K562 (cell line): ENCODE measurements at regions not wholly inside any gene's neighbourhood (a gene's known extent, or its start where the extent isn't known, plus 50 kb on each side); places are given as distances from the start of the nearest gene placed in this dataset.
A peak's percentile ranks its signal among the peaks of the same experiment; 100 is the strongest.

Source experiments
- ATAC-seq: fragments of 200-7000 bp; cut with Tn5 transposase; 3 replicates; pipeline ENCODE4 v1.9.1; 2020; ENCODE audit warnings: moderate library complexity
- BruUV-seq: library from RNA; stranded (reverse); fragments of 400-500 nt; replicated peaks from 2 replicates; lab custom pipeline; 2021; lab: Mats Ljungman, UMichigan
- CTCF ChIA-PET: fragments of 300-600 bp; formaldehyde crosslinking; extraction: SDS; loops from one replicate; lab custom pipeline; 2021; ENCODE audit warnings: low intra/inter-chr PET ratio; lab: Yijun Ruan, JAX
- POLR2A ChIA-PET: fragments of 300-600, 350-650 bp; sonication (Branson Sonifier 250); formaldehyde crosslinking; extraction: SDS; loops from one replicate; lab custom pipeline; 2021; ENCODE audit warnings: antibody characterized with exemption, inconsistent platforms; lab: Yijun Ruan, JAX
- DNase-seq, 4 experiments: peaks; one replicate each; pipeline versions ENCODE4 v3.0.0 to v3.0.0-alpha.2; 2011 to 2018; ENCODE audit warnings: low spot score in 3 of 4, mixed read lengths in 3 of 4; ENCODE audit errors: extremely low read depth in 1 of 4
- FAIRE-seq: peaks from 2 replicates; lab custom pipeline; 2011; peaks lifted over from hg19 to GRCh38; lab: Jason Lieb, UNC
- H2AFZ ChIP-seq: 2 replicates; pipeline ENCODE4 v1.6.0; 2011; ENCODE audit warnings: low read depth, low read length, control low read depth, inconsistent platforms
- H3K27ac ChIP-seq: fragments of 200-600 bp; 3 replicates; pipeline ENCODE4 v1.8.0; 2011; ENCODE audit warnings: low read depth, mild to moderate bottlenecking, control low read depth, inconsistent platforms, low read length, moderate library complexity, mixed read lengths; ENCODE audit errors: extremely low read depth
- H3K27me3 ChIP-seq, 2 experiments: fragments of 300-600 bp in 1 of 2; 2 replicates in 1 of 2; 3 replicates in 1 of 2; pipeline versions ENCODE4 v1.6.0 to v1.8.0; 2011; ENCODE audit warnings: inconsistent platforms in 2 of 2, low read length in 2 of 2, mild to moderate bottlenecking in 1 of 2, mixed read lengths in 1 of 2, moderate library complexity in 1 of 2; ENCODE audit not compliant: control insufficient read depth in 2 of 2, insufficient read depth in 2 of 2
- H3K36me3 ChIP-seq: fragments of 300-600 bp; 3 replicates; pipeline ENCODE4 v1.8.0; 2011; ENCODE audit warnings: mild to moderate bottlenecking, low read length, inconsistent platforms; ENCODE audit not compliant: control insufficient read depth, insufficient read depth
- H3K4me1 ChIP-seq, 2 experiments: fragments of 200-600 bp in 1 of 2; replicated peaks in 1 of 2; 2 replicates in 1 of 2; 3 replicates in 1 of 2; pipeline versions ENCODE4 v1.5.1 to v1.8.0; 2011; ENCODE audit warnings: inconsistent platforms in 2 of 2, low read length in 2 of 2, mild to moderate bottlenecking in 1 of 2, mixed read lengths in 1 of 2, moderate library complexity in 1 of 2; ENCODE audit not compliant: control insufficient read depth in 2 of 2, insufficient read depth in 2 of 2
- H3K4me2 ChIP-seq: 2 replicates; pipeline ENCODE4 v1.6.1; 2011; ENCODE audit warnings: low read length, control low read depth, inconsistent platforms, mixed read lengths; ENCODE audit not compliant: insufficient read depth
- H3K4me3 ChIP-seq: fragments of 200-600 bp; sonication (generic), shearing (Covaris generic); 2 replicates; pipeline ENCODE4 v1.5.1; 2016; ENCODE audit warnings: control low read depth, inconsistent platforms
- H3K79me2 ChIP-seq: fragments of 200-600 bp; 3 replicates; pipeline ENCODE4 v1.8.0; 2011; ENCODE audit warnings: low read length, inconsistent platforms; ENCODE audit not compliant: control insufficient read depth, insufficient read depth
- H3K9ac ChIP-seq, 2 experiments: 2 replicates each; pipeline versions ENCODE4 v1.6.0 to v1.6.1; 2011; ENCODE audit warnings: low read depth in 2 of 2, low read length in 2 of 2, control low read depth in 1 of 2, inconsistent platforms in 1 of 2, mild to moderate bottlenecking in 1 of 2, mixed read lengths in 1 of 2; ENCODE audit not compliant: insufficient read depth in 1 of 2
- H3K9me1 ChIP-seq: one replicate; pipeline ENCODE4 v1.6.0; 2011; ENCODE audit warnings: inconsistent platforms, mild to moderate bottlenecking, low read length, moderate library complexity; ENCODE audit not compliant: control insufficient read depth, insufficient read depth
- H3K9me3 ChIP-seq: replicated peaks from 2 replicates; pipeline ENCODE4 v1.5.1; 2011; ENCODE audit warnings: low read depth, low read length, inconsistent platforms; ENCODE audit not compliant: control insufficient read depth, insufficient read depth
- H4K20me1 ChIP-seq: replicated peaks from 2 replicates; pipeline ENCODE4 v1.6.1; 2011; ENCODE audit warnings: low read length, inconsistent platforms, mixed read lengths; ENCODE audit not compliant: control insufficient read depth, insufficient read depth
- ESRRB ChIP-seq: fragments of 250-450 bp; sonication (Bioruptor Pico); IDR thresholded peaks from 2 replicates; pipeline ENCODE4 v1.5.0; 2020; ENCODE audit warnings: mild to moderate bottlenecking, moderate library complexity, borderline replicate concordance
- GTF2A2 ChIP-seq: IDR thresholded peaks from 2 replicates; pipeline ENCODE4 v1.6.1; 2016; ENCODE audit warnings: mild to moderate bottlenecking, missing genetic modification characterization, missing compliant biosample characterization
- HNRNPH1 ChIP-seq: fragments of 200-400 bp; formaldehyde crosslinking; optimal IDR thresholded peaks from 2 replicates; pipeline ENCODE3; 2017; ENCODE audit warnings: low read depth, mild to moderate bottlenecking, low read length, moderate library complexity
- MTF1 ChIP-seq: fragments of 250-450 bp; sonication (Bioruptor Pico); IDR thresholded peaks from 2 replicates; pipeline ENCODE4 v1.9.0; 2021; ENCODE audit warnings: moderate library complexity, mild to moderate bottlenecking, inconsistent platforms, borderline replicate concordance
- PBX2 ChIP-seq, 2 experiments: IDR thresholded peaks in 1 of 2; conservative IDR thresholded peaks in 1 of 2; 2 replicates each; pipeline ENCODE4 v1.6.1; 2016; ENCODE audit warnings: low read depth in 2 of 2, mild to moderate bottlenecking in 1 of 2, missing compliant biosample characterization in 1 of 2, missing genetic modification characterization in 1 of 2, moderate library complexity in 1 of 2
- USF2 ChIP-seq: sonication (generic); formaldehyde crosslinking; IDR thresholded peaks from 2 replicates; pipeline ENCODE4 v1.5.0; 2020; ENCODE audit warnings: missing genetic modification reagents
- ZFP91 ChIP-seq: sonication (generic); formaldehyde crosslinking; IDR thresholded peaks from 2 replicates; pipeline ENCODE4 v1.8.0; 2022; ENCODE audit warnings: mild to moderate bottlenecking, missing genetic modification reagents
- WGBS: fragments of 100-300 bp; shearing (Covaris generic); methylation state at CpG from one replicate; pipeline ENCODE4 v1.1.6; 2016; ENCODE audit warnings: low coverage, mixed read lengths; ENCODE audit not compliant: insufficient coverage; ENCODE audit errors: missing lambda C conversion rate; 5-methylcytosine and 5-hydroxymethylcytosine counted together
- in situ Hi-C: fragments of 300-500 bp; cut with MboI; formaldehyde crosslinking; loops from 4 replicates; pipeline ENCODE4 v1.15.0; 2018; ENCODE audit warnings: inconsistent platforms, mixed read lengths
- intact Hi-C: fragments of 100-400 bp; cut with micrococcal nuclease; formaldehyde crosslinking; loops from 2 replicates; pipeline ENCODE4 v1.14.2; 2022
- TF ChIP-seq, protein P1 (sequence below): fragments of 450-650 bp; IDR thresholded peaks from one replicate; pipeline ENCODE4 v1.6.1; 2018; ENCODE audit warnings: mild to moderate bottlenecking, moderate library complexity; ENCODE audit not compliant: partially characterized antibody

DNA sequence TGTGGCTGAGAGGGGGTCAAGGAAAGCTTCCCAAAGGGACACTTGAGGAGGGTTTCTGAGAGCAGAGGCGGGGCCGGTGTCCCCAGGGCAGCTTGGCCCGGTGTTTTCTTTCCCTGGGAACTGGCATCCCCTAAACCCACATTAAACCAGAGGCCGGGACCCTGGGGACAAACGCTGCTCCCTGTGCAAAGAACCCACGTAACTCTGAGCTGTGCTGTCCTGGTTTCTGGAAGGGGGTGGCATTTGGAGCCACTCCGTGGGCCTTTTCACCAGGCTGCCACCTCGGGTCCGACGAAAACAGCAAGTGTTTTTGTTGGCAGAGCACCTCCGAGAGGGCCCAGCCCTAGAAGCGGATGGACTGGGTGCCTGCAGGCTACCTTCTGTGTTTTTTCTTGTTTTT lies 100.2 kb upstream of the ANO1 start:
- no TSS peak for BruUV-seq
- no peak for FAIRE-seq

More for the DNA sequence above, 100.2 kb upstream of the ANO1 start:
- Histone ChIP-seq H3K27ac (no peak overlapping the region), H2AFZ (no peak overlapping the region), H3K4me2 (no peak overlapping the region), H3K9me1 (no peaks in the 10 kb centered on the region), H3K79me2 (no peaks in the 10 kb centered on the region), H3K4me3 (no peak overlapping the region), H3K4me1 (peaks cover 15 to 42% of the 10 kb centered on the region in 2 experiments; a peak in 4 of 5 replicates), H4K20me1 (peaks cover 2% of the 10 kb centered on the region; the same call in 1 of the 2 replicates), H3K27me3 (no peaks in the 10 kb centered on the region), H3K9ac (peak overlapping the region in 1 of 2 experiments; percentile 5; a peak in 1 of 4 replicates), H3K9me3 (no peaks in the 10 kb centered on the region), H3K36me3 (no peaks in the 10 kb centered on the region)
- TF ChIP-seq ESRRB (CRISPR knock-in tag) = no peak
- TF ChIP-seq, protein P1, sequence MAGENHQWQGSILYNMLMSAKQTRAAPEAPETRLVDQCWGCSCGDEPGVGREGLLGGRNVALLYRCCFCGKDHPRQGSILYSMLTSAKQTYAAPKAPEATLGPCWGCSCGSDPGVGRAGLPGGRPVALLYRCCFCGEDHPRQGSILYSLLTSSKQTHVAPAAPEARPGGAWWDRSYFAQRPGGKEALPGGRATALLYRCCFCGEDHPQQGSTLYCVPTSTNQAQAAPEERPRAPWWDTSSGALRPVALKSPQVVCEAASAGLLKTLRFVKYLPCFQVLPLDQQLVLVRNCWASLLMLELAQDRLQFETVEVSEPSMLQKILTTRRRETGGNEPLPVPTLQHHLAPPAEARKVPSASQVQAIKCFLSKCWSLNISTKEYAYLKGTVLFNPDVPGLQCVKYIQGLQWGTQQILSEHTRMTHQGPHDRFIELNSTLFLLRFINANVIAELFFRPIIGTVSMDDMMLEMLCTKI = no peak
- no peak for TF ChIP-seq HNRNPH1
- no peak for TF ChIP-seq USF2
- TF ChIP-seq ZFP91 (CRISPR knock-in tag) = no peak
- no peak for TF ChIP-seq GTF2A2
- no peak for TF ChIP-seq MTF1 (CRISPR knock-in tag)
- TF ChIP-seq PBX2 (CRISPR knock-in tag; IDR thresholded peaks at IDR 0.05; ENCODE audit: low read depth) = no peak
- no peak for TF ChIP-seq PBX2 (tag; conservative IDR thresholded peaks at IDR 0.05; ENCODE audit: low read depth)
- DNase-seq (no peak), ATAC-seq (no peak)
- ChIA-PET CTCF (no interaction called here), POLR2A (no interaction called here)
- intact Hi-C loops = no loop called here
- in situ Hi-C loops = no loop called here
- 39% methylated on average over 11 of the region's 12 CpGs for WGBS
